ENCODE measurements at regions not wholly inside any gene's neighbourhood (a gene's known extent, or its start where the extent isn't known, plus 50 kb on each side); places are given as distances from the start of the nearest gene placed in this dataset.
"Not testable (repeated sequence)": the region's sequence is repeated elsewhere in the genome, so short reads cannot be mapped to it uniquely, and the experiment has no call there.

DNA sequence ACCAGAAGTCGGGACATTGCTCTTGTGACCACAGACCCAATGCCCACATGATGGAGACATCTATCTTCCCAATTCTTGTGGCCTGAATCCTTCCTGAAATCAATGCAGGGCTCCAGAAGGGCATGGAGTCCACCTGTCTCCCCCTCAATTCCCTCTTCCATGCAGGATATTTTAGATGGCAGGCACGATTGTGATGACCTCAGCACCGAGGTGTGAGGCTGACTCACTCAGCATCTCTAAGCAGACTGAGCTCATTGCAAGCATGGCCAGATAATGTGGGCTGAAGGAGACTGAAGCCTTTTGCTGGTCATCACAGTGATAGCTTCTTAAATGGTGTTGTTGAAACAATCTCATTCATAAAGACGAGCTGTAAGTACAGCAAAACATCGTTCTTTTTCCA lies 374.9 kb upstream of the PODXL start:
- DNase-seq (ENCODE audit: low spot score in 2 of 2): no peak
- Histone ChIP-seq H3K27ac (no peak overlapping the region), H3K4me1 (no peaks in the 10 kb centered on the region), H3K9me3 (no peaks in the 10 kb centered on the region), H3K4me3 (no peak overlapping the region), H3K36me3 (no peaks in the 10 kb centered on the region), H3K27me3 (no peaks in the 10 kb centered on the region)
- TF ChIP-seq POLR2A (IDR thresholded peaks at IDR 0.05) (no peak), EP300 (IDR thresholded peaks at IDR 0.05) (no peak)
- TF ChIP-seq, protein P1, sequence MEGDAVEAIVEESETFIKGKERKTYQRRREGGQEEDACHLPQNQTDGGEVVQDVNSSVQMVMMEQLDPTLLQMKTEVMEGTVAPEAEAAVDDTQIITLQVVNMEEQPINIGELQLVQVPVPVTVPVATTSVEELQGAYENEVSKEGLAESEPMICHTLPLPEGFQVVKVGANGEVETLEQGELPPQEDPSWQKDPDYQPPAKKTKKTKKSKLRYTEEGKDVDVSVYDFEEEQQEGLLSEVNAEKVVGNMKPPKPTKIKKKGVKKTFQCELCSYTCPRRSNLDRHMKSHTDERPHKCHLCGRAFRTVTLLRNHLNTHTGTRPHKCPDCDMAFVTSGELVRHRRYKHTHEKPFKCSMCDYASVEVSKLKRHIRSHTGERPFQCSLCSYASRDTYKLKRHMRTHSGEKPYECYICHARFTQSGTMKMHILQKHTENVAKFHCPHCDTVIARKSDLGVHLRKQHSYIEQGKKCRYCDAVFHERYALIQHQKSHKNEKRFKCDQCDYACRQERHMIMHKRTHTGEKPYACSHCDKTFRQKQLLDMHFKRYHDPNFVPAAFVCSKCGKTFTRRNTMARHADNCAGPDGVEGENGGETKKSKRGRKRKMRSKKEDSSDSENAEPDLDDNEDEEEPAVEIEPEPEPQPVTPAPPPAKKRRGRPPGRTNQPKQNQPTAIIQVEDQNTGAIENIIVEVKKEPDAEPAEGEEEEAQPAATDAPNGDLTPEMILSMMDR (IDR thresholded peaks at IDR 0.05): no peak
- 66 to 67% methylated on average over 4 to 5 of the region's 5 CpGs for WGBS, 2 donors

DNA sequence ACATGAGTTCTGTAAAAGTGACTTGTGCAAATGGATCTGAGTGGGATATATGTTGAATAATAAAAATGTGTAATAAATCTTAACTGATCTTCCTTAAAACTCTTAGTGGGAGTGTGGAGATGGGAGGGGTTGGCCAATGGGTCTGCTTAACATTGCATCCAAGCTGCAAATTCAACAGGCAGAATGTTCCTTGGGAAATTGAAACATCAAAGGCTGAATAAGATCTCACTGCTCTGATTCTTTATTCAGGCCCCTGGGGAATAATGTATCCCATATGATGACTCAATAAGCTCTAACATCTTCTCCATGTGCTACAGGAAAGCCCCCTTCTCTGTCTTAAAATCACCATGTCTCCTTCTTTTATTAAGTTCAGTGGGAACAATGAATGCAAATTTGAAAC lies 373.2 kb upstream of the PODXL start:
- Histone ChIP-seq H3K27me3 (no peaks in the 10 kb centered on the region), H3K4me1 (no peaks in the 10 kb centered on the region), H3K36me3 (no peaks in the 10 kb centered on the region), H3K4me3 (no peak overlapping the region), H3K9me3 (no peaks in the 10 kb centered on the region), H3K27ac (no peak overlapping the region)
- no peak for TF ChIP-seq POLR2A (IDR thresholded peaks at IDR 0.05)
- TF ChIP-seq, protein P1 (IDR thresholded peaks at IDR 0.05): no peak
- no peak for TF ChIP-seq EP300 (IDR thresholded peaks at IDR 0.05)
- no peak for DNase-seq (ENCODE audit: low spot score in 2 of 2)

DNA sequence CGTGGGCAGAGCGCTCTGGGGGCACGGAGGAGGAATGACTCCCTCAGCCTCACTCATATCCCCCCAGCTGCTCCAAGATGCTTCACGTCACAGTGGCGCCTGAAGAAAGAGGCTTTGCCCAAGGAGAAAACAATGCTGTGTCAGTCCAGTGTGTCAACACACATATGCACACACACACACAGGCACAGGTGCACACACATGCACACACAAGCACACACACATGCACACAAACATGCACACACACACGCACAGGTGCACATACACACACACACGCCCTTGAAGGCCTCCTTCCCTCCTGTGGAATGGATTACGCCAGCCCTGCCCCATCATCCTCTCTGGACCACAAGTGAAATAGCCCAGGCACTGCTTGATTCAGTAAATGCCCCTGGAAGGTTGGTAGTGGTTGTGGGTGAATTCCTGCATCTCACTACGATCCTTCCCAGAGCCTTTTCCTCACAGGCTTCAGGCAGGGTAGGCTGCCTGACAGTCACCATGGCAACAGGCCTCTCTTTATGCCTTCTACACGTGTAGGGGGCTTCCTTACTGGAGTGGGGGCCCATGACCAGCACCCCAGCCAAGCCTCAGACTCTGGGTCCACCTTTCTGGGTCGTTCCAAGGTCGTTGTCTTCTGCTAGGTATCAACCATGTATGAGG lies 371.5 kb upstream of the PODXL start:
- TF ChIP-seq, protein P1 (IDR thresholded peaks at IDR 0.05): no peak
- TF ChIP-seq POLR2A (IDR thresholded peaks at IDR 0.05): no peak
- no peak for TF ChIP-seq EP300 (IDR thresholded peaks at IDR 0.05)
- Histone ChIP-seq H3K27me3 (no peaks in the 10 kb centered on the region), H3K36me3 (no peaks in the 10 kb centered on the region), H3K9me3 (no peaks in the 10 kb centered on the region), H3K4me3 (no peak overlapping the region), H3K4me1 (no peaks in the 10 kb centered on the region), H3K27ac (no peak overlapping the region)
- WGBS, 2 donors: 60 to 62% methylated on average over 12 of the region's 12 CpGs
- DNase-seq (ENCODE audit: low spot score in 2 of 2): no peak

DNA sequence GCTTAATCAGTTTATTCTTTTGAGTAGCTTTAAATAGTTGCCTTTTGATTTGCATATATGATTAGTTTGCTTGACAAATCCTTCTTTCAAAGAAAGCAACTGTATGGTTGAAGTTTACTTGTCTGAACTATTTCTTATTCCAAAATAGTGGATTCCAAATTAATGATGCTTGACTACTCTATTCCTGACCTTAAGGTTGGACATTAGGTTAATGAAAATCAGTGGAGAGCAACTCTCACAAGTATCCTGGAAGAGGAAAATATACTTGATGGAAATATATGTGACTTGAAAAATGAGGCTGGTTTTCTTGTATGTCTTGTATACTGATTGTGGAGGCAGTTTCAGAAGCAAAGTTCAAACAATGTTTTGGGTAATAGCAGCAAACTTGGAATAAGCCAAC lies 369.2 kb upstream of the PODXL start:
- H3K36me3 ChIP-seq: no peaks in the 10 kb centered on the region
- H3K4me3 ChIP-seq: no peak overlapping the region
- TF ChIP-seq, protein P1 (IDR thresholded peaks at IDR 0.05): no peak
- TF ChIP-seq EP300 (IDR thresholded peaks at IDR 0.05) (no peak), POLR2A (IDR thresholded peaks at IDR 0.05) (no peak)
- no peak for DNase-seq (ENCODE audit: low spot score in 2 of 2)
- H3K4me1 ChIP-seq: no peaks in the 10 kb centered on the region
- no peak overlapping the region for H3K27ac ChIP-seq
- H3K9me3 ChIP-seq: no peaks in the 10 kb centered on the region
- H3K27me3 ChIP-seq: no peaks in the 10 kb centered on the region

DNA sequence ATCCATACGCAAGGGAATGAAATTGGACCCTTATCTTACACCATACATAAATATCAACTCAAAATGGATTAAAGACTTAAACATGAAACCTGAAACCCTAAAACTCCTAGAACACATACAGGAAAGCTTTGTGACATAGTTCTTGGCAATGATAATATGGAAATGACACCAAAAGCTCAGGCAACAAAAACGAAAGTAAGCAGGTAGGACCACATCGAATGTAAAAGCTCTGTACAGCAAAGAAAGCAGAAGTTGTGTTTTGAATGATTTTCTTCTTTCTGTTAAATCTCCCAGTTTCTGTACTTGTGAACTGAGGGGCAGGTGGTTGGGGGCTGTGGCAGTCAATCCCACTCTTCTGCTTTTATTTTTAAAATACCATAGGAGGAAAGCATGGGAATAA lies 368.4 kb upstream of the PODXL start:
- Histone ChIP-seq H3K9me3 (no peaks in the 10 kb centered on the region), H3K27me3 (no peaks in the 10 kb centered on the region)
- 76 to 86% methylated on average over 3 of the region's 3 CpGs for WGBS, 2 donors

DNA sequence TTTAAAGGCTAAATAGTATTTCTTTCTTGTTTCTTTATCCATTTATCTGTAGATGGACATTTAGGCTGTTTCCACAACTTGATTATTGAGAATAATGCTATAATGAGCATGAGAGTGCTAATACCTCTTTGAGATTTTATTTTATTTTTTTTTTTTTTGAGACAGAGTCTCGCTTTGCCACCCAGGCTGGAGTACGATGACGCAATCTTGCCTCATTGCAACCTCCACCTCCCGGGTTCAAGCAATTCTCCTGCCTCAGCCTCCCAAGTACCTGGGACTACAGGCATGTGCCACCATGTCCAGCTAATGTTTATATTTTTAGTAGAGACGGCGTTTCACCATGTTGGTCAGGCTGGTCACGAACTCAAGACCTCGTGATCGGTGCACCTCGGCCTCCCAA lies 366.5 kb upstream of the PODXL start:
- H3K4me1 ChIP-seq; H3K27ac ChIP-seq; H3K4me3 ChIP-seq; H3K36me3 ChIP-seq; DNase-seq (ENCODE audit: low spot score in 2 of 2); H3K27me3 ChIP-seq; H3K9me3 ChIP-seq: not testable (repeated sequence)
- 94 to 98% methylated on average over 10 of the region's 10 CpGs for WGBS, 2 donors

More for the DNA sequence above, 368.4 kb upstream of the PODXL start:
- TF ChIP-seq POLR2A (IDR thresholded peaks at IDR 0.05) (no peak), EP300 (IDR thresholded peaks at IDR 0.05) (no peak)
- TF ChIP-seq, protein P1 (IDR thresholded peaks at IDR 0.05): no peak
- Histone ChIP-seq H3K36me3 (no peaks in the 10 kb centered on the region), H3K4me3 (no peak overlapping the region), H3K4me1 (no peaks in the 10 kb centered on the region), H3K27ac (no peak overlapping the region)
- no peak for DNase-seq (ENCODE audit: low spot score in 2 of 2)
